Hepatocyte (in vitro differentiated cells): ENCODE measurements at regions not wholly inside any gene's neighbourhood (a gene's known extent, or its start where the extent isn't known, plus 50 kb on each side); places are given as distances from the start of the nearest gene placed in this dataset.
A peak's percentile ranks its signal among the peaks of the same experiment; 100 is the strongest.

Source experiments
- DNase-seq: peaks from one replicate; pipeline ENCODE4 v3.0.0-alpha.2; 2016; ENCODE audit warnings: low spot score
- H2AFZ ChIP-seq: fragments of 200-600 bp; sonication (generic); 2 replicates; pipeline ENCODE4 v1.6.0; 2016; ENCODE audit warnings: antibody characterized with exemption, mild to moderate bottlenecking
- H3K27ac ChIP-seq: fragments of 200-600 bp; sonication (generic); 2 replicates; pipeline ENCODE4 v1.5.1; 2016; ENCODE audit warnings: mild to moderate bottlenecking
- H3K27me3 ChIP-seq: fragments of 200-600 bp; sonication (generic); 2 replicates; pipeline ENCODE4 v1.6.1; 2016
- H3K36me3 ChIP-seq: fragments of 200-600 bp; sonication (generic); replicated peaks from 2 replicates; pipeline ENCODE4 v1.5.1; 2016; ENCODE audit warnings: low read depth; ENCODE audit not compliant: insufficient read depth
- H3K4me1 ChIP-seq: fragments of 200-600 bp; sonication (generic); 2 replicates; pipeline ENCODE4 v1.5.1; 2016; ENCODE audit warnings: mild to moderate bottlenecking, moderate library complexity; ENCODE audit not compliant: insufficient read depth
- H3K4me2 ChIP-seq: fragments of 200-600 bp; sonication (generic); 2 replicates; pipeline ENCODE4 v1.6.0; 2016
- H3K4me3 ChIP-seq: fragments of 200-600 bp; sonication (generic); 2 replicates; pipeline ENCODE4 v1.5.1; 2016; ENCODE audit warnings: mild to moderate bottlenecking
- H3K79me2 ChIP-seq: fragments of 200-600 bp; sonication (generic); 2 replicates; pipeline ENCODE4 v1.6.0; 2017; ENCODE audit warnings: mild to moderate bottlenecking
- H3K9me2 ChIP-seq: fragments of 200-600 bp; sonication (generic); replicated peaks from 2 replicates; pipeline ENCODE4 v1.6.0; 2017; ENCODE audit warnings: mild to moderate bottlenecking; ENCODE audit not compliant: insufficient read depth
- H3K9me3 ChIP-seq: fragments of 200-600 bp; sonication (generic); 2 replicates; pipeline ENCODE4 v1.5.1; 2016; ENCODE audit warnings: low read depth, mild to moderate bottlenecking
- H4K20me1 ChIP-seq: fragments of 200-600 bp; sonication (generic); 2 replicates; pipeline ENCODE4 v1.6.0; 2016; ENCODE audit warnings: mild to moderate bottlenecking; ENCODE audit not compliant: insufficient read depth, poor library complexity, severe bottlenecking
- CTCF ChIP-seq: fragments of 200-600 bp; sonication (generic); IDR thresholded peaks from 2 replicates; pipeline ENCODE4 v1.5.1; 2016; ENCODE audit warnings: antibody characterized with exemption, mild to moderate bottlenecking; ENCODE audit not compliant: poor library complexity
- EZH2 ChIP-seq: fragments of 200-600 bp; sonication (generic); IDR thresholded peaks from 2 replicates; pipeline ENCODE4 v1.6.1; 2016; ENCODE audit warnings: antibody characterized with exemption, mild to moderate bottlenecking, borderline replicate concordance
- EZH2phosphoT487 ChIP-seq: fragments of 200-600 bp; sonication (generic); IDR thresholded peaks from one replicate; pipeline ENCODE4 v1.6.1; 2018; ENCODE audit warnings: antibody characterized with exemption, mild to moderate bottlenecking, low read depth, moderate library complexity; ENCODE audit not compliant: unreplicated experiment, severe bottlenecking
- WGBS: methylation state at CpG from one replicate; pipeline ENCODE4 v1.1.6; 2016; ENCODE audit warnings: low lambda C conversion rate; ENCODE audit errors: missing lambda C conversion rate; 5-methylcytosine and 5-hydroxymethylcytosine counted together

GRCh38 chr16:6642271-6642670, 690.4 kb upstream of the RBFOX1 start:
- WGBS, result 11% methylated on average over 9 of the region's 9 CpGs
- Histone ChIP-seq H3K4me1 (no peaks in the 10 kb centered on the region), H3K4me2 (peak overlapping the region; percentile 53), H3K36me3 (no peaks in the 10 kb centered on the region), H3K79me2 (no peaks in the 10 kb centered on the region), H3K27me3 (peaks cover 22% of the 10 kb centered on the region), H3K9me3 (no peaks in the 10 kb centered on the region), H4K20me1 (no peaks in the 10 kb centered on the region), H2AFZ (no peak overlapping the region), H3K9me2 (no peaks in the 10 kb centered on the region), H3K4me3 (no peak overlapping the region), H3K27ac (no peak overlapping the region)
- DNase-seq, result peak; percentile 7
- TF ChIP-seq EZH2 (no peak), EZH2phosphoT487 (no peak), CTCF (no peak)

- H3K4me2 ChIP-seq, result no peak overlapping the region
- H2AFZ ChIP-seq, result no peak overlapping the region
- H4K20me1 ChIP-seq, result no peaks in the 10 kb centered on the region
- WGBS, result 63% methylated on average over 10 of the region's 10 CpGs
- H3K9me2 ChIP-seq, result no peaks in the 10 kb centered on the region
- peaks cover 22% of the 10 kb centered on the region for H3K27me3 ChIP-seq
- H3K9me3 ChIP-seq, result no peaks in the 10 kb centered on the region
- no peaks in the 10 kb centered on the region for H3K4me1 ChIP-seq
- no peak for DNase-seq
- TF ChIP-seq EZH2phosphoT487 (no peak), EZH2 (no peak), CTCF (no peak)
- H3K27ac ChIP-seq, result no peak overlapping the region
- H3K36me3 ChIP-seq, result no peaks in the 10 kb centered on the region
- H3K4me3 ChIP-seq, result no peak overlapping the region
- H3K79me2 ChIP-seq, result no peaks in the 10 kb centered on the region
Observed at GRCh38 chr16:6641091-6641490, 691.6 kb upstream of the RBFOX1 start.

- peaks cover 5% of the 10 kb centered on the region for H3K27me3 ChIP-seq
- no peak for DNase-seq
- no peaks in the 10 kb centered on the region for H3K36me3 ChIP-seq
- H3K27ac ChIP-seq, result no peak overlapping the region
- no peak overlapping the region for H3K4me3 ChIP-seq
- H3K9me3 ChIP-seq, result no peaks in the 10 kb centered on the region
- WGBS, result 93% methylated on average over 4 of the region's 4 CpGs
- H4K20me1 ChIP-seq, result no peaks in the 10 kb centered on the region
- H3K4me1 ChIP-seq, result no peaks in the 10 kb centered on the region
- TF ChIP-seq EZH2phosphoT487 (no peak), CTCF (no peak), EZH2 (no peak)
- no peak overlapping the region for H2AFZ ChIP-seq
- H3K4me2 ChIP-seq, result no peak overlapping the region
- no peaks in the 10 kb centered on the region for H3K79me2 ChIP-seq
- no peaks in the 10 kb centered on the region for H3K9me2 ChIP-seq
Observed at GRCh38 chr16:6636457-6636856, 696.2 kb upstream of the RBFOX1 start.

- Histone ChIP-seq H3K4me2 (no peak overlapping the region), H3K27ac (no peak overlapping the region), H3K79me2 (no peaks in the 10 kb centered on the region), H3K4me3 (no peak overlapping the region), H3K27me3 (no peaks in the 10 kb centered on the region), H2AFZ (no peak overlapping the region), H3K9me3 (no peaks in the 10 kb centered on the region), H3K9me2 (no peaks in the 10 kb centered on the region), H4K20me1 (no peaks in the 10 kb centered on the region), H3K36me3 (no peaks in the 10 kb centered on the region), H3K4me1 (no peaks in the 10 kb centered on the region)
- TF ChIP-seq EZH2 (no peak), EZH2phosphoT487 (no peak), CTCF (no peak)
- WGBS, result 88% methylated on average over 3 of the region's 3 CpGs
- no peak for DNase-seq
Observed at GRCh38 chr16:6634151-6634550, 698.5 kb upstream of the RBFOX1 start.
